IMR-90 (cell line): ENCODE measurements at regions not wholly inside any gene's neighbourhood (a gene's known extent, or its start where the extent isn't known, plus 50 kb on each side); places are given as distances from the start of the nearest gene placed in this dataset.

ENCODE experiments used
- ATAC-seq: fragments of 200-7000 bp; cut with Tn5 transposase; 2 replicates; pipeline ENCODE4 v1.9.1; 2020; ENCODE audit warnings: low read depth, mild to moderate bottlenecking, moderate library complexity
- BruUV-seq: library from RNA; stranded (reverse); fragments of 400-500 nt; replicated peaks from 2 replicates; lab custom pipeline; 2021; lab: Mats Ljungman, UMichigan
- CTCF ChIA-PET: fragments of 300-600 bp; formaldehyde crosslinking; extraction: SDS; loops from one replicate; lab custom pipeline; 2021; ENCODE audit warnings: antibody characterized with exemption; lab: Yijun Ruan, JAX
- POLR2A ChIA-PET: fragments of 300-600 bp; sonication (Branson Sonifier 250); formaldehyde crosslinking; loops from one replicate; lab custom pipeline; 2022; ENCODE audit warnings: antibody characterized with exemption; ENCODE audit not compliant: unreplicated experiment; lab: Charles Lee
- DNase-seq: peaks from one replicate; pipeline ENCODE4 v3.0.0; 2013
- H2AFZ ChIP-seq: replicated peaks from 2 replicates; pipeline ENCODE3; 2013; ENCODE audit warnings: low read length, mild to moderate bottlenecking; ENCODE audit not compliant: poor library complexity
- H2AK5ac ChIP-seq: 2 replicates; pipeline ENCODE4 v1.6.1; 2013; ENCODE audit warnings: low read depth, low read length, inconsistent platforms
- H2AK9ac ChIP-seq: replicated peaks from 2 replicates; pipeline ENCODE3; 2013; ENCODE audit warnings: mild to moderate bottlenecking, low read depth, low read length, moderate library complexity; ENCODE audit not compliant: poor library complexity
- H2BK120ac ChIP-seq: 2 replicates; pipeline ENCODE4 v1.6.1; 2013; ENCODE audit warnings: low read depth, low read length, inconsistent platforms
- H2BK15ac ChIP-seq: 3 replicates; pipeline ENCODE4 v1.6.1; 2013; ENCODE audit warnings: low read depth, low read length, inconsistent platforms
- H2BK20ac ChIP-seq: 2 replicates; pipeline ENCODE4 v1.6.1; 2013; ENCODE audit warnings: low read depth, mild to moderate bottlenecking, inconsistent platforms, low read length, moderate library complexity
- H2BK5ac ChIP-seq: 2 replicates; pipeline ENCODE4 v1.6.1; 2013; ENCODE audit warnings: mild to moderate bottlenecking, low read depth, low read length, inconsistent platforms; ENCODE audit not compliant: poor library complexity, severe bottlenecking
- H3K14ac ChIP-seq: replicated peaks from 2 replicates; pipeline ENCODE4 v1.6.1; 2013; ENCODE audit warnings: low read depth, low read length, inconsistent platforms
- H3K18ac ChIP-seq: 2 replicates; pipeline ENCODE4 v1.6.1; 2013; ENCODE audit warnings: low read depth, low read length, control low read depth
- H3K23ac ChIP-seq: 2 replicates; pipeline ENCODE4 v1.6.1; 2013; ENCODE audit warnings: low read depth, low read length, inconsistent platforms
- H3K27ac ChIP-seq: 2 replicates; pipeline ENCODE4 v1.5.1; 2013; ENCODE audit warnings: mild to moderate bottlenecking, control low read depth, low read length; ENCODE audit not compliant: insufficient read depth
- H3K27me3 ChIP-seq: 2 replicates; pipeline ENCODE4 v1.6.1; 2013; ENCODE audit warnings: low read length; ENCODE audit not compliant: control insufficient read depth, insufficient read depth
- H3K36me3 ChIP-seq: 2 replicates; pipeline ENCODE4 v1.6.1; 2013; ENCODE audit warnings: low read length, mixed read lengths; ENCODE audit not compliant: control insufficient read depth, insufficient read depth
- H3K4ac ChIP-seq: 2 replicates; pipeline ENCODE4 v1.6.1; 2013; ENCODE audit warnings: low read depth, low read length, inconsistent platforms
- H3K4me1 ChIP-seq: 2 replicates; pipeline ENCODE4 v1.6.1; 2013; ENCODE audit warnings: low read length, mixed read lengths; ENCODE audit not compliant: control insufficient read depth, insufficient read depth
- H3K4me2 ChIP-seq: 2 replicates; pipeline ENCODE4 v1.6.1; 2013; ENCODE audit warnings: low read depth, mild to moderate bottlenecking, control low read depth, low read length, moderate library complexity
- H3K4me3 ChIP-seq: 2 replicates; pipeline ENCODE4 v1.5.1; 2013; ENCODE audit warnings: low read depth, mild to moderate bottlenecking, control low read depth, low read length, moderate library complexity; ENCODE audit not compliant: insufficient read depth
- H3K56ac ChIP-seq: 2 replicates; pipeline ENCODE4 v1.6.1; 2013; ENCODE audit warnings: low read length, inconsistent platforms; ENCODE audit not compliant: insufficient read depth; ENCODE audit errors: extremely low read depth
- H3K79me1 ChIP-seq, 2 experiments: 2 replicates each; pipeline ENCODE4 v1.6.1; 2013; ENCODE audit warnings: low read length in 2 of 2, inconsistent platforms in 1 of 2, low read depth in 1 of 2
- H3K9ac ChIP-seq: 2 replicates; pipeline ENCODE4 v1.6.1; 2013; ENCODE audit warnings: low read depth, low read length, control low read depth
- H3K9me1 ChIP-seq: 2 replicates; pipeline ENCODE4 v1.6.1; 2013; ENCODE audit warnings: low read length, inconsistent platforms; ENCODE audit not compliant: insufficient read depth
- H3K9me3 ChIP-seq: 2 replicates; pipeline ENCODE4 v1.6.1; 2013; ENCODE audit warnings: low read length; ENCODE audit not compliant: control insufficient read depth, insufficient read depth
- H4K20me1 ChIP-seq: 2 replicates; pipeline ENCODE4 v1.6.1; 2013; ENCODE audit warnings: low read length, inconsistent platforms; ENCODE audit not compliant: insufficient read depth
- H4K5ac ChIP-seq: 2 replicates; pipeline ENCODE4 v1.6.1; 2013; ENCODE audit warnings: mild to moderate bottlenecking, low read depth, low read length, control low read depth
- H4K8ac ChIP-seq, 2 experiments: 2 replicates each; pipeline ENCODE4 v1.6.1; 2013; ENCODE audit warnings: low read depth in 2 of 2, low read length in 2 of 2, control low read depth in 1 of 2, inconsistent platforms in 1 of 2
- H4K91ac ChIP-seq: 2 replicates; pipeline ENCODE4 v1.6.1; 2013; ENCODE audit warnings: low read depth, low read length, inconsistent platforms; ENCODE audit not compliant: insufficient read depth
- BHLHE40 ChIP-seq: fragments of 150-350 bp; IDR thresholded peaks from 2 replicates; pipeline ENCODE4 v1.6.1; 2016; ENCODE audit warnings: mild to moderate bottlenecking, low read depth, low read length
- CEBPB ChIP-seq: IDR thresholded peaks from 2 replicates; pipeline ENCODE4 v1.6.1; 2012; ENCODE audit warnings: low read depth, low read length, improper control_type of control experiment
- CHD1 ChIP-seq: IDR thresholded peaks from 2 replicates; pipeline ENCODE4 v1.6.1; 2012; ENCODE audit warnings: low read depth, low read length, improper control_type of control experiment
- CTCF ChIP-seq: conservative IDR thresholded peaks from 2 replicates; pipeline ENCODE4 v1.5.1; 2012; ENCODE audit warnings: mild to moderate bottlenecking, low read depth, low read length, improper control_type of control experiment
- ELK1 ChIP-seq: fragments of 150-350 bp; IDR thresholded peaks from 2 replicates; pipeline ENCODE4 v1.6.1; 2016; ENCODE audit warnings: low read depth, mild to moderate bottlenecking, low read length, moderate library complexity, borderline replicate concordance
- FOS ChIP-seq: fragments of 150-350 bp; IDR thresholded peaks from 2 replicates; pipeline ENCODE4 v1.6.1; 2016; ENCODE audit warnings: low read depth, low read length
- MAFK ChIP-seq: IDR thresholded peaks from 2 replicates; pipeline ENCODE4 v1.6.1; 2012; ENCODE audit warnings: low read depth, low read length, improper control_type of control experiment
- MAZ ChIP-seq: IDR thresholded peaks from 2 replicates; pipeline ENCODE4 v1.6.1; 2012; ENCODE audit warnings: low read depth, mild to moderate bottlenecking, low read length, improper control_type of control experiment, moderate library complexity, borderline replicate concordance
- MXI1 ChIP-seq: IDR thresholded peaks from 2 replicates; pipeline ENCODE4 v1.6.1; 2012; ENCODE audit warnings: low read depth, mild to moderate bottlenecking, low read length, moderate library complexity, borderline replicate concordance
- NFE2L2 ChIP-seq: fragments of 150-350 bp; IDR thresholded peaks from 2 replicates; pipeline ENCODE4 v1.6.1; 2016; ENCODE audit warnings: low read depth, mild to moderate bottlenecking, low read length
- POLR2A ChIP-seq: IDR thresholded peaks from 2 replicates; pipeline ENCODE4 v1.6.1; 2012; ENCODE audit warnings: mild to moderate bottlenecking, low read depth, low read length
- RAD21 ChIP-seq: IDR thresholded peaks from 2 replicates; pipeline ENCODE4 v1.6.1; 2012; ENCODE audit warnings: low read length, improper control_type of control experiment
- RCOR1 ChIP-seq: IDR thresholded peaks from 2 replicates; pipeline ENCODE4 v1.6.1; 2012; ENCODE audit warnings: mild to moderate bottlenecking, low read length, improper control_type of control experiment; ENCODE audit not compliant: insufficient replicate concordance
- RFX5 ChIP-seq: IDR thresholded peaks from 2 replicates; pipeline ENCODE4 v1.8.0; 2012; ENCODE audit warnings: low read depth, mild to moderate bottlenecking, low read length, moderate library complexity
- SMC3 ChIP-seq: fragments of 150-350 bp; IDR thresholded peaks from 2 replicates; pipeline ENCODE4 v1.6.1; 2016; ENCODE audit warnings: low read depth, mild to moderate bottlenecking, antibody characterized with exemption, low read length, moderate library complexity
- USF2 ChIP-seq: fragments of 150-350 bp; IDR thresholded peaks from 2 replicates; pipeline ENCODE4 v1.6.1; 2017; ENCODE audit warnings: mild to moderate bottlenecking, antibody characterized with exemption, low read length, low read depth
- WGBS, 2 experiments: methylation state at CpG; one replicate each; pipeline versions ENCODE4 v1.1.5 to v1.1.7; 2013; ENCODE audit warnings: missing lambda C conversion rate in 2 of 2; ENCODE audit not compliant: insufficient read length in 1 of 2; ENCODE audit errors: extremely low coverage in 2 of 2; 5-methylcytosine and 5-hydroxymethylcytosine counted together
- dilution Hi-C: fragments of 300-500 bp; cut with HindIII; formaldehyde crosslinking; loops from one replicate; pipeline ENCODE4 v1.14.3; 2018; ENCODE audit warnings: low sequenced_read_pairs; ENCODE audit not compliant: unreplicated experiment
- in situ Hi-C: fragments of 300-500 bp; cut with MboI; formaldehyde crosslinking; loops from 3 replicates; pipeline ENCODE4 v1.14.3; 2019; ENCODE audit warnings: low sequenced_read_pairs, inconsistent platforms, mixed read lengths
- intact Hi-C: fragments of 100-400 bp; cut with micrococcal nuclease; formaldehyde crosslinking; loops from 2 replicates; pipeline ENCODE4 v1.10.0; 2022

- Histone ChIP-seq H3K9me1 (no peaks in the 10 kb centered on the region; the same call in 1 of the 2 replicates), H3K56ac (no peak overlapping the region), H3K36me3 (no peaks in the 10 kb centered on the region), H3K27ac (no peak overlapping the region), H3K4me2 (no peak overlapping the region), H2BK20ac (no peak overlapping the region), H4K5ac (no peak overlapping the region), H3K27me3 (no peaks in the 10 kb centered on the region), H2AK9ac (no peak overlapping the region), H3K18ac (no peak overlapping the region), H3K23ac (no peak overlapping the region), H4K8ac (no peak overlapping the region), H2BK120ac (no peak overlapping the region), H2AFZ (no peak overlapping the region), H2BK5ac (no peak overlapping the region), H4K91ac (no peak overlapping the region), H3K9ac (no peak overlapping the region), H3K4me1 (peaks cover 4% of the 10 kb centered on the region), H3K79me1 (no peaks in the 10 kb centered on the region), H3K14ac (no peak overlapping the region), H3K9me3 (no peaks in the 10 kb centered on the region), H2BK15ac (no peak overlapping the region; the same call in 1 of the 3 replicates), H2AK5ac (no peak overlapping the region), H3K4ac (no peak overlapping the region), H3K4me3 (no peak overlapping the region), H4K20me1 (no peaks in the 10 kb centered on the region)
- intact Hi-C loops, result loop anchor here (5.0 to 10.0 kb wide), 2 partner anchors 287 to 1195 kb away; partner anchors contain the start of gene EPHA4
- ChIA-PET POLR2A (no interaction called here), CTCF (interaction anchor here (1.0 to 2.4 kb wide), 2 partner anchors 11 to 20 kb away, joined by 4 to 11 read pairs; no protein-coding TSS in a partner anchor)
- BruUV-seq, result no TSS peak
- no peak for TF ChIP-seq RCOR1
- TF ChIP-seq ELK1, result no peak
- no peak for TF ChIP-seq BHLHE40
- no peak for TF ChIP-seq CTCF
- TF ChIP-seq SMC3, result no peak
- no peak for TF ChIP-seq FOS
- no peak for TF ChIP-seq MXI1
- TF ChIP-seq USF2, result no peak
- TF ChIP-seq NFE2L2, result no peak
- no peak for TF ChIP-seq MAFK
- TF ChIP-seq RFX5, result no peak
- no peak for TF ChIP-seq RAD21
- TF ChIP-seq MAZ, result no peak
- no peak for TF ChIP-seq CHD1
- no peak for TF ChIP-seq POLR2A
- TF ChIP-seq CEBPB, result no peak
- ATAC-seq, result no peak
- dilution Hi-C loops, result no loop called here
- peak; percentile 13 for DNase-seq
- in situ Hi-C loops, result no loop called here
- no CpG with 5 or more reads among the region's 2 CpGs for WGBS, 2 experiments
These were observed 750.2 kb downstream of the SLC4A3 start for GRCh38 chr2:220377482-220378155.
